GM21576 (cell line): ENCODE measurements at regions not wholly inside any gene's neighbourhood (a gene's known extent, or its start where the extent isn't known, plus 50 kb on each side); places are given as distances from the start of the nearest gene placed in this dataset.

ENCODE experiments used
- ATAC-seq: cut with Tn5 transposase; IDR thresholded peaks from one replicate; pipeline ENCODE4 v1.9.1; 2021; ENCODE audit warnings: mild to moderate bottlenecking, moderate library complexity; ENCODE audit not compliant: unreplicated experiment

GRCh38 chr13:24106429-24106828 lies 54.1 kb upstream of the SPATA13 start:
- no peak for ATAC-seq

GRCh38 chr13:24107955-24108614 lies 52.4 kb upstream of the SPATA13 start:
- ATAC-seq: no peak

- ATAC-seq: no peak
Observed at GRCh38 chr13:24108615-24108965, 51.9 kb upstream of the SPATA13 start.

- no peak for ATAC-seq
Observed at GRCh38 chr13:24110011-24110410, 50.5 kb upstream of the SPATA13 start.
